ENCODE measurements at regions not wholly inside any gene's neighbourhood (a gene's known extent, or its start where the extent isn't known, plus 50 kb on each side); places are given as distances from the start of the nearest gene placed in this dataset.

GRCh38 chr6:103000688-103001087 lies 1607.2 kb downstream of the GRIK2 start:
- intact Hi-C loops (cut with micrococcal nuclease), result no loop called here
- no peak for DNase-seq
- Mint-ChIP-seq H3K4me3 (no peak overlapping the region), H3K27ac (no peak overlapping the region), H3K9me3 (peaks cover 2% of the 10 kb centered on the region), H3K36me3 (ENCODE audit: low read depth) (no peaks in the 10 kb centered on the region), H3K27me3 (no peaks in the 10 kb centered on the region), H3K4me1 (no peaks in the 10 kb centered on the region)

GRCh38 chr6:102995491-102995890 lies 1602.0 kb downstream of the GRIK2 start:
- H3K4me1 Mint-ChIP-seq, result no peaks in the 10 kb centered on the region
- no peak overlapping the region for H3K27ac Mint-ChIP-seq
- H3K4me3 Mint-ChIP-seq, result no peak overlapping the region
- H3K36me3 Mint-ChIP-seq (ENCODE audit: low read depth), result no peaks in the 10 kb centered on the region
- no peaks in the 10 kb centered on the region for H3K27me3 Mint-ChIP-seq
- no peak for DNase-seq
- no peaks in the 10 kb centered on the region for H3K9me3 Mint-ChIP-seq
- intact Hi-C loops (cut with micrococcal nuclease), result no loop called here

GRCh38 chr6:102994866-102995265 lies 1601.4 kb downstream of the GRIK2 start:
- Mint-ChIP-seq H3K4me3 (no peak overlapping the region), H3K27me3 (no peaks in the 10 kb centered on the region), H3K9me3 (no peaks in the 10 kb centered on the region), H3K36me3 (ENCODE audit: low read depth) (no peaks in the 10 kb centered on the region), H3K27ac (no peak overlapping the region), H3K4me1 (no peaks in the 10 kb centered on the region)
- no peak for DNase-seq
- intact Hi-C loops (cut with micrococcal nuclease), result no loop called here

- H3K36me3 Mint-ChIP-seq (ENCODE audit: low read depth), result no peaks in the 10 kb centered on the region
- no peaks in the 10 kb centered on the region for H3K4me1 Mint-ChIP-seq
- H3K27me3 Mint-ChIP-seq, result no peaks in the 10 kb centered on the region
- no peaks in the 10 kb centered on the region for H3K9me3 Mint-ChIP-seq
- DNase-seq, result no peak
- H3K27ac Mint-ChIP-seq, result no peak overlapping the region
- intact Hi-C loops (cut with micrococcal nuclease), result no loop called here
- H3K4me3 Mint-ChIP-seq, result no peak overlapping the region
Measured at GRCh38 chr6:102986086-102986485, 1592.6 kb downstream of the GRIK2 start.

DNA sequence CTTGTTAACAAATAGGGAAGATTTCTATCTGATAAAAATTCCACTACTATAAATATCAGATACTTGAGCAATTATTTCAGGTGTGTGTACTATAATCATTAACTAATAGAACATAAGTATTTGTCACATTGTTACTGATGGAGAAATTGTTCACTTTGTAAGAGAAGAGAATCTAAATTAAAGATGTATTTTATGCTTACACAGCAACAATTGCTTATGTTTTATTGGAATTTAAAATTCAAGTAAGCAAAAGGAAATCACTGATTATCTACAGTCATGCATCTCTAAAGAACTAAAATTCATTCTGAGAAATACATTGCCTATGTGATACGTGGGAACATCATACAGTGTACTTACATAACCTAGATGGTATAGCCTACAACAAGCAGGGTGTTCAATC lies 1590.8 kb downstream of the GRIK2 start:
- H3K27me3 Mint-ChIP-seq, result no peaks in the 10 kb centered on the region
- no peak overlapping the region for H3K4me3 Mint-ChIP-seq
- no peaks in the 10 kb centered on the region for H3K4me1 Mint-ChIP-seq
- intact Hi-C loops (cut with micrococcal nuclease), result no loop called here
- DNase-seq, result no peak
- no peaks in the 10 kb centered on the region for H3K36me3 Mint-ChIP-seq (ENCODE audit: low read depth)
- H3K27ac Mint-ChIP-seq, result no peak overlapping the region
- H3K9me3 Mint-ChIP-seq, result no peaks in the 10 kb centered on the region

- Mint-ChIP-seq H3K9me3 (peaks cover 10% of the 10 kb centered on the region), H3K4me1 (no peaks in the 10 kb centered on the region), H3K27ac (no peak overlapping the region), H3K4me3 (no peak overlapping the region), H3K27me3 (no peaks in the 10 kb centered on the region), H3K36me3 (ENCODE audit: low read depth) (no peaks in the 10 kb centered on the region)
- no peak for DNase-seq
- intact Hi-C loops (cut with micrococcal nuclease), result no loop called here
Measured at GRCh38 chr6:102981490-102982015, 1588.0 kb downstream of the GRIK2 start.

DNA sequence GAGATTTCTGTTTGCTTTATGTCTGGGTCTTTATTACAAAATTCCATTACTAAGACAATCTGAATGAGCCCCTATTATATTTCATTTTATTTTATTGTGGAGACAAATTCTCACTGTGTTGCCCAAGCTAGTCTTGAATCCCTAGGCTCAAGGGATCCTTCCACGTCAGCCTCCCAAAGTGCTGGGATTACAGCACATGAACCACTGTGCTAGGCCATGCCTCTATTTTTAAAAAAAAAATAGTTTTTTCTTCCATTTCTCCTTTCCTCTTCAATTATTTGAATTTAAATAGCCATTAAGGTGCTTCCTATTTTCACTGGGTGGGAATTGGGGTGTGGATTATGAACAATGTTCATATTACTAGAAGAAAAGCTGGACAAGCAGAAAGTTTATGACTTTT lies 1587.4 kb downstream of the GRIK2 start:
- Mint-ChIP-seq H3K27me3 (no peaks in the 10 kb centered on the region), H3K27ac (no peak overlapping the region), H3K4me1 (no peaks in the 10 kb centered on the region), H3K4me3 (no peak overlapping the region), H3K9me3 (peaks cover 10% of the 10 kb centered on the region), H3K36me3 (ENCODE audit: low read depth) (no peaks in the 10 kb centered on the region)
- intact Hi-C loops (cut with micrococcal nuclease), result no loop called here
- no peak for DNase-seq

DNA sequence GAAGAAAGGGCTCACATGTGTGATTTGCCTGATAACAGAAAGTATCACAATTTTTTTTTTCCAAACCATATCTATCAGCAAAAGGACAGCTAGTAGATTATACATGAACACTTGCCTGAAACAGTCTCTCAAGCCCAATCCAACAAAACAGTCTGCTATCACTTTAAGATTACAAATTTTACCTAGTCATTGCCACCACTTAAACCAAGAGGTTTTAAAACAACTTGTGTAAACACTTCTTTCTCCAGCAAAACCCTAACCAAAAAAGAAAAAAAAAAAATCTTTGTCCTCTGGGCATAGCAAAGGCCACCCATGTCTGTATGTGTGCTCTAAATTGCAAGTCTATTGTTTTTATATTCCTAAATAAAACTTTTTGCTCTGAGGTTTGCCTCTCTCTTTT lies 1568.4 kb downstream of the GRIK2 start:
- Mint-ChIP-seq H3K9me3 (peaks cover under 1% of the 10 kb centered on the region), H3K4me3 (no peak overlapping the region), H3K36me3 (ENCODE audit: low read depth) (no peaks in the 10 kb centered on the region), H3K27ac (no peak overlapping the region), H3K4me1 (no peaks in the 10 kb centered on the region), H3K27me3 (no peaks in the 10 kb centered on the region)
- DNase-seq, result no peak
- intact Hi-C loops (cut with micrococcal nuclease), result no loop called here

- DNase-seq, result no peak
- Mint-ChIP-seq H3K27me3 (no peaks in the 10 kb centered on the region), H3K9me3 (no peaks in the 10 kb centered on the region), H3K36me3 (ENCODE audit: low read depth) (no peaks in the 10 kb centered on the region), H3K4me3 (no peak overlapping the region), H3K27ac (no peak overlapping the region), H3K4me1 (no peaks in the 10 kb centered on the region)
- intact Hi-C loops (cut with micrococcal nuclease), result no loop called here
Measured at GRCh38 chr6:102950967-102951366, 1557.5 kb downstream of the GRIK2 start.

GRCh38 chr6:102944475-102944874 lies 1551.0 kb downstream of the GRIK2 start:
- Mint-ChIP-seq H3K4me3 (no peak overlapping the region), H3K27ac (no peak overlapping the region), H3K36me3 (ENCODE audit: low read depth) (no peaks in the 10 kb centered on the region), H3K9me3 (no peaks in the 10 kb centered on the region), H3K4me1 (no peaks in the 10 kb centered on the region), H3K27me3 (no peaks in the 10 kb centered on the region)
- no peak for DNase-seq
- intact Hi-C loops (cut with micrococcal nuclease), result no loop called here

DNA sequence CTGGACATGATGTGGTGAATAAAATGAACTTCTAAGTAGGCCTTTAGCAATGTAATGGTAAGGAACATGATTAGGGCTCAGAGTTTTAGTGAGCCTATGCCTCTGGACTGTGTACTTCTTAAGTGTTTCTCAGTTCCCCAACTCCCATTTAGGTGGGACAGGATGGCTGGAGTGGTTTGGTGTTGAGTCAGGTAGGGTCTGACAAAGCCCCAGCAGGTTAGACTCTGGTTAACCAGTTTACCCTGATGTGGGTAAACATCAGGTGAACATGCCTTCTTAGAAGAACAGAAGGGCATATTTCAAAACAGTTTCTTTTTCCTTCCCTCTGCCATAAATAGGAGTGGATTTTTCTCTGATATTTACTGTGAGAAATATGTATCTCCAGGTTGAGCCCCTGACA lies 1548.7 kb downstream of the GRIK2 start:
- intact Hi-C loops (cut with micrococcal nuclease), result no loop called here
- Mint-ChIP-seq H3K27ac (no peak overlapping the region), H3K36me3 (ENCODE audit: low read depth) (no peaks in the 10 kb centered on the region), H3K9me3 (no peaks in the 10 kb centered on the region), H3K4me1 (no peaks in the 10 kb centered on the region), H3K4me3 (no peak overlapping the region), H3K27me3 (no peaks in the 10 kb centered on the region)
- no peak for DNase-seq

DNA sequence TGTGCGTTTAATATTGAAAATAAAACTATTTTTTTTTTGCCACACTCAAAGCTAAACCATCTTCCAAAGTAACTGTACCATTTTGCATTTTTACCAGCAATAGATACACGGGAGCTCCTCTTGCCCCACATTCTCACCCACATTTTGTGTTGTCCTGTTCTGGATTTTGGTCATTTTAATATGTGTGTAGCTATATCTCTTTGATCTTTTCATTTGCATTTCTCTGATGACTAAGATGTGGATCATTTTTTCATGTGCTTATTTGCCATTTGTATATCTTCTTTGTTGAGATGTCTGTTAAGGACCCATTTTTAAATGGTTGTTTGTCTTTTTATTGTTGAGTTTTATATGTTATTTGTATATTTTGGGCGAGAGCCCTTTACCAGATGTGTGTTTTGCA lies 1543.5 kb downstream of the GRIK2 start:
- Mint-ChIP-seq H3K4me3 (no peak overlapping the region), H3K27me3 (no peaks in the 10 kb centered on the region), H3K27ac (no peak overlapping the region), H3K9me3 (no peaks in the 10 kb centered on the region), H3K36me3 (ENCODE audit: low read depth) (no peaks in the 10 kb centered on the region), H3K4me1 (no peaks in the 10 kb centered on the region)
- DNase-seq, result no peak
- intact Hi-C loops (cut with micrococcal nuclease), result no loop called here

DNA sequence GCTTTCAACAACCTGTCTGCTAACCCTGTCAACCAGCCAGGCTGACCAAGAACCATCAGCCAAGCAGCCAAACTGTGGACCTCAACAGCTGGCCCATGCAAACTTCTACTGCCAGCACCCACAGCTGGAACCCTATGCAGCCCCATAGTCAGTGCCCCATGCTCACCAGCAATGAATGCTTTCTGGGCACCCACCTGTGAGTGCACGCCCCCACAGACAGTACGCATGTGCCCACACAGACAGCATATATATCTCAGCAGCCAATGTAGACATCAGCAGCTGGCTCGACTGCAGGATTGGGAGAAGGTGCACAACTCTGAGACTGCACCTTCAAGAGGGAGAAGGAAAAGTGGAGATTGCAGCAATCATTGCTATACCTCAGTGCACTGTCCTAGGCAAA lies 1534.6 kb downstream of the GRIK2 start:
- intact Hi-C loops (cut with micrococcal nuclease), result no loop called here
- no peak overlapping the region for H3K27ac Mint-ChIP-seq
- H3K4me3 Mint-ChIP-seq, result no peak overlapping the region
- no peaks in the 10 kb centered on the region for H3K9me3 Mint-ChIP-seq
- no peaks in the 10 kb centered on the region for H3K27me3 Mint-ChIP-seq
- H3K36me3 Mint-ChIP-seq (ENCODE audit: low read depth), result no peaks in the 10 kb centered on the region
- no peak for DNase-seq
- no peaks in the 10 kb centered on the region for H3K4me1 Mint-ChIP-seq

DNA sequence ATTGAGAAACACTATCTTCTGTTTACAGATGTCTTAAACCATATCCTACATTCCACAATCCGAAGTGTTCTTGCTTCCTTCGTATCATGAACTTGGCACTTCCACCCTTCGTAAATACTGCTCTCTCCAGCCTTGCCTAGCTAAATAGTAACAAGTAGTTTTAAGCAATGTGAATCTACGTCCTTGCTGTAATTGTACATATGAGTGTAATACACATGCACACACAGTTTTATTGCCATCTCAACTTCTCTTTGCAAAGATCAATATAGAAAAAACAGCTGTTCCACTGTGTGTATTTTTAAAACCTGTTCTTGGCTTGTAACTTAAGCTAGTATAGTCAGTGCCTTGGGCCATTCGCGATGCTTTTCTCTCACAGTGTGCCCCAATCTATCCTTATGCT lies 1524.7 kb downstream of the GRIK2 start:
- DNase-seq, result no peak
- Mint-ChIP-seq H3K36me3 (ENCODE audit: low read depth) (no peaks in the 10 kb centered on the region), H3K4me3 (no peak overlapping the region), H3K27ac (no peak overlapping the region), H3K9me3 (peaks cover 4% of the 10 kb centered on the region), H3K27me3 (no peaks in the 10 kb centered on the region), H3K4me1 (no peaks in the 10 kb centered on the region)
- intact Hi-C loops (cut with micrococcal nuclease), result no loop called here

DNA sequence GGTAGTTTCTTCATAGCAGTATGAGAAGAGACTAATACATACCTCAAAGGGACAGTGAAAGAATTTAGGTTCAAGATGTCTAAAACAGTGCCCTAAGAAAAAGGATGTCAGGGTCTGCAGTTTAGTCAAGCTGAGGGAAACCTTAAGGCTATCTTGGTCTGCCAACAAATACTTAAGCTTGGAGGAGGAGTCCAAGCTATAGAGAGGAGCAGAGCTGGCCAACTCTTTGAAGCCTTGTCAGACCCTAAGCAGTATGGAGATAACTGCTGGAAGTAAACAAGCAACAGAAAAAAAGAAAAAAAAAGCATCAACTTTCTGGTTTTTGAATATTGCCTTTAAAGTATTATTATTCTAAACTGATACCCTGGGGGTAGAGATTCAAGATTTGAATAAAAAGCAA lies 1518.1 kb downstream of the GRIK2 start:
- no peaks in the 10 kb centered on the region for H3K36me3 Mint-ChIP-seq (ENCODE audit: low read depth)
- intact Hi-C loops (cut with micrococcal nuclease), result no loop called here
- no peaks in the 10 kb centered on the region for H3K27me3 Mint-ChIP-seq

More for the DNA sequence above, 1518.1 kb downstream of the GRIK2 start:
- H3K4me1 Mint-ChIP-seq, result no peaks in the 10 kb centered on the region
- DNase-seq, result no peak
- H3K27ac Mint-ChIP-seq, result no peak overlapping the region
- peaks cover 10% of the 10 kb centered on the region for H3K9me3 Mint-ChIP-seq
- H3K4me3 Mint-ChIP-seq, result no peak overlapping the region
